Muscle of arm (tissue), 1 donor: ENCODE measurements at regions not wholly inside any gene's neighbourhood (a gene's known extent, or its start where the extent isn't known, plus 50 kb on each side); places are given as distances from the start of the nearest gene placed in this dataset.

Experiments
- DNase-seq: peaks from one replicate; pipeline ENCODE4 v3.0.0-alpha.2; 2013

DNA sequence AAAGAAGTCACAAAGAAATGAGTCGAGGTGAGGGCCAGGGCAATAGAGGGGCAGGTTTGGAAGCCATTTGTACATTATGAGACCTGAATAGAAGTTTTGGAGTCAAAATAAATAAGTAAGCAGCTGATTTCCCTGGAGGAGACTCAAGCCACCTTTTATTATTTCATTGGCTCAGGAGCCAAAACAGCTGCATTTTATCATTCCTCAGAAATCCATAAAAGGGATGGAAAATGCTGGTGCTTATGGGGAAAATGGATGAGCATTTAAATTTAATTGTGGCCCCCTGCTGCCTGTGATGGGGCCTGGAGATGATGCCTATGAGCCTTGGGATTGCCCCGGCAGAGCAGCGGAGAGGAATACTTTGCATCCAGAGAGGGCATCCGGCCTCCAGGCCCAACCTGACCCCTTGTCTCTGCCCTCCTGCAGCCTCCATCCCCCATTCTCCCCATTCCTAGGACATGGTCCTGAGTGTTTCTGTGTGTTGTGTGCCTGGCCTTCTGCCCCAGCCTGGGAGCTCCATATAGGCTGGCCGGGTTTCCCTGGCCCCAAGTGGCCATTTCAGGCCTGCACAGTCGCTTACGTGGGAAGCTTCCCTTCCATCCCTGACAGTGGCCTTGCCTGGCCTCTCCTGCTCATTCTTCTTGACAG lies 296.8 kb upstream of the ZMIZ1 start:
- DNase-seq: peak; percentile 78

GRCh38 chr10:78772486-78772885 lies 296.3 kb upstream of the ZMIZ1 start:
- no peak for DNase-seq

GRCh38 chr10:78772986-78773530 lies 295.7 kb upstream of the ZMIZ1 start:
- DNase-seq: no peak

GRCh38 chr10:78774614-78774998 lies 294.2 kb upstream of the ZMIZ1 start:
- no peak for DNase-seq

GRCh38 chr10:78774999-78775711 lies 293.6 kb upstream of the ZMIZ1 start:
- no peak for DNase-seq

DNA sequence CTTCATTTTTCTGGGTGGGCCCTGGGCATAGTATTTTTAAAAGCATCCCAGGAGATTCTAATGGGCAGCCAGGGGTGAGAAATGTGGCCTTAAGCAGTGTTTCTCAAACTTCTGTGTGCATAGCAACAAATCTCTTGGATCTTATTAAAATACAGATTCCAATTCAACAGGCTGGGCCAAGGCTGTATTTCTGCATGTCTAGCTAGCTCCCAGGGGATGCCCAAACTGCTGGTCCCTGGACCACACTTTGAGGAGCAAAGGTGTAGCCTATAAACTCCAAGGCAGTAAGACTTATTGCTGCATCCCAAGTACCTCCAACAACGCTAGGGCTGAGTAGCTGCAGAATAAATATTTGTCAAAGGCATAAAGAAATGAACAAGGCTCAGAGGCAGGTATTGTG lies 292.9 kb upstream of the ZMIZ1 start:
- DNase-seq: no peak

GRCh38 chr10:78776756-78777155 lies 292.0 kb upstream of the ZMIZ1 start:
- DNase-seq: no peak

GRCh38 chr10:78777466-78777865 lies 291.3 kb upstream of the ZMIZ1 start:
- peak; percentile 74 for DNase-seq

DNA sequence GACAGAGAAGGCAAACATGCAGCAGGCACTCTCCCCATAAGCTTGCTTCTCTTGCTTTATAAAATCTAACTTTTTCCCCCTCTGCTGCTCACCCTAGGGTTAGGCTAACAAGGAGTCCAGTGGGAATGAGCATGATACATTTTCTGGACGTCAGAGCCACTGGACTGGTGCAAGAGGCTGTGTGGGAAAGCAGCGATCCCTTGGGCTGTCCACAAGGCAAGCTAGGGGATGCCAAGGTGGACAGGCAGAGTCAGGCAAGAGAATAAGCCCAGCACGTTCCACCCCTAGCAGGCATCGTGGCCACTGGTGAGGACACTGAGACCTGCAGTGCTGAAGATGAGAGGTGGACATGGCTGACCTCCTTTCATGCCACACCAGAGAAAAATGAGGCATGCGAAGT lies 290.9 kb upstream of the ZMIZ1 start:
- DNase-seq: no peak

GRCh38 chr10:78778444-78779338 lies 290.1 kb upstream of the ZMIZ1 start:
- no peak for DNase-seq

- no peak for DNase-seq
Measured at GRCh38 chr10:78779339-78779955, 289.3 kb upstream of the ZMIZ1 start.

DNA sequence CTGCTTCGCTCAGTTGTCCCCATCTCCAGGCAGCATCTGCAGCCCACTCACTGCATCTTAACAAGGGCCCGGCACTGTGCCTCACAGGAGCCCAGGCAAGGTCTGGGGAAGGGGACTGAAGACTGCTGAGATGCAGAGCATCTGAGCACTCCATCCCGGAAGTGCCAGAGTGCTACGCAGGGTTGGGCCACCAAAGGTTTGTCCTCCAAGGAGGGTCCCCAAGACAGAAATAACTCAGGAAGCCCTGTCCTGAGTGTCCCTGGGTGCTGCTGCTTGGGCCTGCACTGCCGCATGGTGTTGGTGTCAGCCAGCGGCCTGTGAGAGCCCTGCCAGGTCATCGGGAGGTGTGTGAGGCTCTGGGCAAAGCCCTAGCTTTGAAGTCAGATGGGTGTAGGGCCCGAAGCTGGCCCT lies 288.2 kb upstream of the ZMIZ1 start:
- DNase-seq: no peak

- no peak for DNase-seq
Measured at GRCh38 chr10:78781251-78781913, 287.4 kb upstream of the ZMIZ1 start.

DNA sequence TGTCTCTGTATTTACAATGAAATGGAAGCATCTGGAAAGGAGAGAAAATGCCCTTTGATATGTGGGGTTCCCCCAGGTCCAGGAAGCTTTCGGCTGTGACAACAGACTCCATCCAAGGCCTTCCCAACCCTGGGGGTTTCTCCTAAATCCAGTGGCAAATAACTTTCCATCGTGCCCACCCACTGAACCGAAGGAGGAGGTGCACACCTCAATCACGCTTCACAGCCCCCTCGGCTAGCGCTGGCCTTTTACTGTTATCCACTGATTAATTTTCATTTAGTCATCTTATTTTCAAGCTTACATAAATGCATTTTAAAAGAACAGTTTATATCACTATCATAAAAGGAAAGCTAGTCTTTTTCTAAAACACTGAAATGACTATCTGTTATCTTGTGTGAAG lies 286.8 kb upstream of the ZMIZ1 start:
- no peak for DNase-seq

GRCh38 chr10:78782441-78782840 lies 286.3 kb upstream of the ZMIZ1 start:
- no peak for DNase-seq

DNA sequence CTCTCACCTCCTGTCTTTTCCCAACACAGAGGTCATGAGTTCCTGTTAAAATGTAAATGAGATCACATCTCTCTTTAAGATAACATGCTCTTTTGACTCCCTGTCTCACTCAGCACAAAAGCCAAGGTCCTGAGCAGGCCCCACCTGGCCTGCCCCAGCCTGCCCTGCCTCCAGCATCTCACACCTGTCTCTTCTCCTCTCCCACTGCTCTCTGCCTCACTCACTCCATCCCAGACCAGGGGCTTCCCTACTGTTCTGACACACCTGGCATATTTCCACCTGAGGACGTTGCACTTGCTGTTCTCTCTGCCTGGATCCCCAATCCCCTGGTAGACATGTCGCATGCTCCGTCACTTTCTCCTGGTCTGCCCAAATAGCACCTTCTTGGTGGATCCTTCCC lies 285.0 kb upstream of the ZMIZ1 start:
- DNase-seq: no peak

DNA sequence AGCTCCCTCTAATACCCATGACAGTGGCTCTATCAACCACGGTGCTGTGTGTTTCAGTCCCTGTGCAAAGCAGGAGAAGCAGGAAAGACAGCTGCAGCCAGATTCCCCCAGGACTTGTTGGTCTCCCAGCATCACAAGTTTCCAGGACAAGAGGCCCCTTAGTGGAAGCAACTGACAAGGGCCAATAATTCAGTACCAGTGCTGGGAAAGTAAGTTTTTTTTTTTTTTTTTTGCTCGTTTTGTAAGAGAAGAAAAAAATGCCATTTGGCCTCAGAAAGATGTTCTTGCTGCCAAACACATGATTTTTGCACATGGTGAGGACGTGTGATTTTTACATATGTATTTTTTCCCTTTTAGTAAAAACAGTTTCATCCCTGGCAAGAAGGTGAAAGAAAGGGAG lies 284.2 kb upstream of the ZMIZ1 start:
- peak; percentile 80 for DNase-seq

DNA sequence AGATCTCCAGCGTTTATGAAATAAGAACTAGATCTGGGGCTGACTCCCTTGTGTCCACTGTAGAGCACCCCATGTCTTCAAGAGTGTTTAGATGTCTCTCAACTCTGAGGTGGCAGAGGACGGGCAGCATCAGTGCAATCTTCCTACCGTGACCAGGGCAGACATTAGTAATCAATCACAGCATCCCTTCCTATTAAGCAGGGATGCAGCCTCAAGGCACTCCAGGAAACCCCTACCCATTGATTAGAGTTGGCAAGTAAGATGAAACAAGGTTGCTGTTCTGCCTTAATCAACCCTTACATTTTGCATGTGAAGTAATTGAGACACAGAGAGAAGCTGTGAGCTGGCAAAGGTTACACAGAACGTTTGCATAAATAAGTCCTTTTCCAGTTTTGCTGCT lies 283.7 kb upstream of the ZMIZ1 start:
- DNase-seq: no peak

GRCh38 chr10:78785991-78786390 lies 282.8 kb upstream of the ZMIZ1 start:
- no peak for DNase-seq

GRCh38 chr10:78787125-78787524 lies 281.6 kb upstream of the ZMIZ1 start:
- DNase-seq: no peak

DNA sequence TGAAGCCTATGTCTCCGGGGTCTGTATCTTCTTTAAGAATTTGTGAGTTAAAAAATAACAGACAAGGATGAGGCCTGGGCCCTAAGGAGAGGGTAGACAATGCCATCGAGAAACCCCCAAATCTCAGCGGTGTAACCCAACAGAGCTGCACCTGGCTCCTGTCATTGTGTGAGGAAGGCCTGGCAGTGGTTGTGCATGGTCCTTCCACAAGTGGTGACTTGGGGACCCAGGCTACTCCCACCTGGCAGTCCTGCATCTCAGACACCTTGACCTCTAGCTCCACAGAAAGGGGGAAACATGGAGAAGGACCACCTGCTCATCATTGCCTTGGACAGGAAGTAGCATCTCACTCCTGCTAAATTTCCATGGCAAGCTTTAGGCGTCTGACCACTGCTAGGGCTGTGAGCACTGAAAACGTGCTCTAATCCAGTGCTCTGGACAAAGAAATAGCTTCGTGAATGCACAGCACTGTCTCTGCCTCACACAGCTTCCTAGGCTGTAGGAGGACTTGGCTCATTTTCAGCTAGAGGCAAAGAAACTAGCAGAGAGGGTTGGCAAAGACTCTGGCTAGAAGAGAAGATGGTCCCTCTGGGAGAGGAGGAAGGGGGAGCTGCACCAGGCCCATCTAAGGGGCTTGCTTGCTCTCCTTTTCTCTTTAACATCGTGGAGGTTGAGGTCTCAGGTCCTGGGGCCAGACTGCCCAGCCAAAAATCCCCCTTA lies 273.9 kb upstream of the ZMIZ1 start:
- DNase-seq: no peak
